ENCODE measurements at regions not wholly inside any gene's neighbourhood (a gene's known extent, or its start where the extent isn't known, plus 50 kb on each side); places are given as distances from the start of the nearest gene placed in this dataset.
"Not testable (repeated sequence)": the region's sequence is repeated elsewhere in the genome, so short reads cannot be mapped to it uniquely, and the experiment has no call there.

DNA sequence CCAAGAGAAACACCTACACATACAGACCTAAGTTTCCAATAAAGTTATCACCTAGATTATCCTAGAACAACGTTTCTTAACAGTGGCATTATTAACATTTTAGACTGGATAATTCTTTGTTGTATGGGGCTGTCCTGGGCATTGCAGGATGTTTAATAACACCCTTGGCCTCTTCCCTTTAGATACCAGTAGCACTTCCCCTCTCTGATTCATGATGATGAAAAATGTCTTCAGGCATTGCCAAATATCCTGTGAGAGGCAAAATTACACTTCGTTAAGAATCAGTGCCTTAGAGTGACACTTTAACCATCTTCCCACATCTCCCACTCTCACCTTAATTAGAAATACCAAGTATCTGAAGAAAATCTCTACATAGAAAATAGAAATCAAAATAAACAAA lies 352.6 kb downstream of the CGGBP1 start:
- no peak for DNase-seq

DNA sequence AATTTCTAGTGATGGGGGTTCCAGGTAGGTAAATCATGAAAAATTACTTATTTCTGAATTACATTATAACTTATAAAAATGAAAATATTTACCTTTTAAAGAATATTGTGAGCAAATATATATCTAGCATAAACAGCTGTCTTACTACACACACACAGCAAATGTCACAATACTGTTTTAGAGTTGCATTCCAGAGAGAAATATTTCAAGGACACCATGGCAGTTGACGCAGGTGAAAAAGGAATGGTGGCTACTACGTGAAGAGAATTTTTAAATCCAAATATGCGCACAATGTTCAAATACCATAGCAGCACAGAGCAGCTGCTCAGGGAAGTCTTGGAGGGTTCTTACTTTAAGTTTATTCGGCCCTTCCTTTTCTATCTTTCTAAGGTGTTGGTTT lies 356.2 kb downstream of the CGGBP1 start:
- no peak for DNase-seq

DNA sequence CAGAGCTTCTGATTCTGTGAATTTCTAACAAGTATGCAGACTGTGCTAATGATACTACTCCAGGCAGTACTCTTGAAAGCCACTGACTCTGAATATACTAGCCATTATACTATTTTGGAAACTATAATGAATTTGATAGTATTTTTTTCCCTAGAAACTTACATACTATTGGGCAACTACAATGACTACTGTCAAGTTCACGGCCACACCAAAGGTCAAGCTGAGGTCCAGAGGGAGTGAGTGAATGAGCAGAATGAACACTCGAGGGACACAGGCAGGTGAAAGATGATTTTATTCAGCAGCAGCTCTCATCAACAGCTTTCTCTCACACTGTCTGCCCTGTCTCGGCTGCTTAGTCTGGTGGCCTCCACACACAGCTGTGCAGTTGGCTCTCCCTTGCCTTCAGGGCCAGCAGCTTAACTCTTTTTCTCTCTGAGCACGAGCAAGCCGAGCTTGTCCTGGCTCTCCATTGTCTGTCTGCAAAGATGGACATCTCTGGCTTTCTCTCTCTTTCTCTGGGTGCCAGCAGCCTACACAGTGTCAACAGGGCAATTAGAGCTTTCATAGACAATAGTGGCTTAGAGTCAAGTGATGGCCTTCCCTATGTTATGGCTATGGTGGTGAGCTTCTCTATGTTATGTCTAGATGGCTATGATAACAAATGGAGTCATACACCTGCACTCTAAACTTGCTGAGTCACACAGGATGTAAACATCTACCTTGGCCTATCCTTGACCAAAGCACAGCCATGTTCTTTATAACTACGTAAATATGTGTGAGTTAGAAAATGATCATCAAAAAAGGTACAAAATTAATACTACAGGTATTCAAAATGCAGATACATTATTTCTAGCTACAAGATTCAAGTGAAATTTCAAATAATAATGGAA lies 362.4 kb downstream of the CGGBP1 start:
- no peak for DNase-seq

DNA sequence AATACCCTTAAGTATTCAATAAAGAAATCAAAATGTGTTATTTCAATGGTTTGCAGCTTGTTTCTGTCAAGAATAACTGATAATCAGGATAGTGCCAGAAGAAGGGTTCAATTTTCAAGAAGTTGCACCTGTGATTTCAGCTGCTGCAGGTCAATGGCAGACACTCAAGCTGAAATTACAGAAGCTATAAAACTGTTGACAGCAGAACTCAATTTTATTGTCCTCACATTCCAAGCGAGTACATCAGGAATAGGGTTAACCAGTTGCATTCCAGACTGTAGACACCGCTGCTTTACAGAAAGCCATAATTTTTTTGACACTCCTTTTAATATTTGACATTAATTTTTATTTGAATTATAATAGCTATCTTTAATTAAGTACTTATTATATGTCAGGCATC lies 364.1 kb downstream of the CGGBP1 start:
- no peak for DNase-seq

DNA sequence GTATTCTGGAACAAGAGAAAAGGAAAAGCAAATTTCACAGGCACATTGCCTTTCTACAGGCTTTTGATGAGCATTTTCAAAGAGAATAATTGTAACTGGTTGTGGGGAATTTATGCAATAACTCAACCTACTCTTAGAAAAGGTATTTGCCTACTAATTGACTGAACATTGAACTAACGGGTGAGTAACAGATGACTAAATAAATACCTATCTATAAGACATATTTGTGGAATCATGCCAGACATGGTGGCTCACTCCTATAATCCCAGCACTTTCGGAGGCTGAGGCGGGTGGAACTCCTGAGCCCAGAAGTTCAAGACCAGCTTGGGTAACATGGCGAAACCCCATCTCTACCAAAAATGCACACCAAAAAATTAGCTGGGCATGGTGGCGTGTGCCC lies 367.7 kb downstream of the CGGBP1 start:
- DNase-seq: no peak

DNA sequence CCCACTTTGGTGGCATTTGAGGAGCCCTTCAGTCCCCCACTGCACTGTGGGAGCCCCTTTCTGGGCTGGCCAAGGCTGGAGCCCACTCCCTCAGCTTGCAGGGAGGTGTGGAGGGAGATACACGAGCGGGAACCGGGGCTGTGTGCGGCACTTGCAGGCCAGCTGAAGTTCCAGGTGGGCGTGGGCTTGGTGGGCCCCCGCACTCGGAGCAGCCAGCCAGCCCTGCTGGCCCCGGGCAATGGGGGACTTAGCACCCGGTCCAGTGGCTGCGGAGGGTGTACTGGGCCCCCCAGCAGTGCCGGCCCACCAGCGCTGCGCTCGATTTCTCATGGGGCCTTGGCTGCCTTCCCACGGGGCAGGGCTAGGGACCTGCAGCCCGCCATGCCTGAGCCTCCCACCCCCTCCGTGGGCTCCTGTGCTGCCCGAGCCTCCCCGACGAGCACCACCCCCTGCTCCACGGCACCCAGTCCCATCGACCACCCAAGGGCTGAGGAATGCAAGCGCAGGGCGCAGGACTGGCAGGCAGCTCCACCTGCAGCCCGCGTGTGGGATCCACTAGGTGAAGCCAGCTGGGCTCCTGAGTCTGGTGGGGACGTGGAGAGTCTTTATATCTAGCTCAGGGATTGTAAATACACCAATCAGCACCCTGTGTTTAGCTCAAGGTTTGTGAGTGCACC lies 379.7 kb downstream of the CGGBP1 start:
- DNase-seq: not testable (repeated sequence)

DNA sequence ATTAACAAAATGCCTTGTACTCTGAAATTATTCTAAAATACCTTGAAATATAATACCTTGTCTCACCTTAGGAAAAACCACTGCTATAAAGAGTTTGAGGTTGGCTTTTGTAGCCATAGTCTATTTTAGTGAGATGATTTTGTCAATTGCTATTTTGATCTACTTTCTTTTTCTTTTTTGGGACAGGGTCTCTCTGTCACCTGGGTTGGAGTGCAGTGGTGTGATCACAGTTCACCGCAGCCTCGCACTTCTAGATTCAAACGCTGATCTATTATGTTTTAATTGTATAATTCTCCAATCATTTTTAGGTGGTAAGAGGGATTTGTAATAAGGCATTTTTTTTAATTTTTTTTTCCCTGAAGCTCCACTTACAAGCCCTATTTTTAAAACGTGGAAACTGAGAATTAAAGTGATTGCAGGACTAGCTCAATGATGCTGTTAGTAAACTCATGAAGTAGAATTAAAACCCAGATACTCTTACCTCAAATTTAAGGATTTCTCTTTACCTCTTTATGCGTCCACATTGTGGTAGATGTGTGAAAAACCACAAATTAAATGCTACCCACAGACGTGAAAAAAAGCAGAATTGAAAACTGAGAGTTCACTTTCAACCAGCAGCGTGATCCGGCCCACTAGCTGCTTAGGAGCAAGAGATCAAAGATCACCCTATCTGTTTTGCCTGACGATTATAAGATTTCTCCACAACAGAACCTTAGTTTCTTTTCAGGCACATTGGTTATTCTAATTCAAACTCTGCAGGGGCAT lies 384.2 kb downstream of the CGGBP1 start:
- no peak for DNase-seq

DNA sequence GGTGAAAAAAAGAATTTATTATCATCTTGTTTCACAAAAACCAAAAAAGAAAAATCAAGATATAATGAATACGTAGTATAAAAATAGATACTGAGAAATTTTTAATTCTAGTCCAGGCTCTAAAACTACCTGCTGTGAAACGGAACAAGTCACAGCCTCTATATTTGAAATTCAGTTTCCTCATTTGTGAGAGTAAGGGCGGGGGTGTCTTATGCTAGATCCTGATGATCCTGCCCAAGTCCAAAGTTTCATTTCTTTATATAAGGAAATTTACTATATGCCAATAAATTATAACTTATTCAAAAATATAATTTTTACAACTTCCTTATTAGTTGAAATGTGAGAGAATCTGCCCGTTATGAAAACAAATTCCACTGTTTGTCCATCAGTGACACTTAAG lies 385.7 kb downstream of the CGGBP1 start:
- no peak for DNase-seq

DNA sequence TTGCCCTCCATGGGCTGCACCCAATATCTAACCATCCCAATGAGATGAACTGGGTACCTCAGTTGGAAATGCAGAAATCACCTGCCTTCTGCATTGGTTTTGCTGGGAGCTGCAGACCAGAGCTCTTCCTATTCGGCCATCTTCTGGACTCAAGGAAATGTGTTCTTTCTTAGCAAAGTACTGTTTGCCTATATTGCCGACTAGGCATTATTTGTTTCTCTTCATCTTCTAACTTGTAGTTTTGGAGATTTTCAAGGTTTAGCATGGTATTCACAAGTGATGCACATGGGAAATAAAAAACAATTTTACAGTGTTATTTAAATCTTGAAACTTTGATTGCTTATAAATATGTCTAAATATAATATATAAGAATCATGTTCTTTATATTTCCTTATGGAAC lies 377.8 kb upstream of the POU1F1 start:
- DNase-seq: no peak

DNA sequence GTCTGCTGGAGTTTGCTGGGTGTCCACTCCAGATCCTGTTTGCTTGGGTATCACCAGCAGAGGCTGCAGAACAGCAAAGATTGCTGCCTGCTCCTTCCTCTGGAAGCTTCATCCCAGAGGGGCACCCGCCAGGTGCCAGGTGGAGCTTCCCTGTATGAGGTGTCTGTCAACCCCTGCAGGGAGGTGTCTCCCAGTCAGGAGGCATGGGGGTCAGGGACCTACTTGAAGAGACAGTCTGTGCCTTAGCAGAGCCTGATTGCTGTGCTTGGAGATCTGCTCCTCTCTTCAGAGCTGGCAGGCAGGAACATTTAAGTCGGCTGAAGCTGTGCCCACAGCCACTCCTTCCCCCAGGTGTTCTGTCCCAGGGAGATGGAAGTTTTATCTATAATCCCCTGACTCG lies 376.8 kb upstream of the POU1F1 start:
- DNase-seq: not testable (repeated sequence)

DNA sequence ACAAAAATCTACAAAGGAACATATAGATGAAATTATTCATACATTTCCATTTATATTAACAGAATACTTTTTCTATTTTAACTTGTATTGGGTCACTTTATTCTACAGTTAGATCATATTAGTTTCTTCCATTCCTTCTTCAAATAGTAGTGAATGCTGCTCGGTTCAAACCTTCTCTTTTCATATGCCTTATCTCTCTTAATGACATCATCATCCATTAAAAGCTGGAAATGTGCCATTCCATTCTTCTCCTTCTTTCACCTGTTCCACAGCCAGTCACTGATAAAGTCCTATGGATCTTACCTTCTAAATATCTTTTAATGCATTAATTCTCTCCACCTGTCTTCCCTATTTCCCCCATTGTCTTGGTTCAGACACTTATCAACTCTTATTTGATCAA lies 358.0 kb upstream of the POU1F1 start:
- DNase-seq: no peak

DNA sequence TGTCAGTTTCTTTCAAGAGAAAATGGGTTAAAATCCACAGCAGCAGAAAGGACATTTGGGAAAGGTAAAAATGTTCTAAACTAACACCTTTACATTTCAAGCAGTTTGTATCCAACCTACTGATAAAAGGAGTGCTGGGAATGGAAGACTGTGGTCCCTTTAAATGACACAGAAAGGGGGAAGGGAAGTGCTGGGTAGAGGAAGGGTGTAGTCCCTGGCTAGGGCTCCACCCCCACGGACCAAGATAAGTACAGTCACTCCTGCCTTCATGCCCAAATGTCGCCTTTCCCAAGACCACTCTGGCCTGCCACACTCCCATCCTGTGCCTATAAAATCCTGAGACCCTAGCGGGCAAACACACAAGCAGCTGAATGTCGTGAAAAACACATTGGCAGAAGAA lies 350.9 kb upstream of the POU1F1 start:
- DNase-seq: no peak

DNA sequence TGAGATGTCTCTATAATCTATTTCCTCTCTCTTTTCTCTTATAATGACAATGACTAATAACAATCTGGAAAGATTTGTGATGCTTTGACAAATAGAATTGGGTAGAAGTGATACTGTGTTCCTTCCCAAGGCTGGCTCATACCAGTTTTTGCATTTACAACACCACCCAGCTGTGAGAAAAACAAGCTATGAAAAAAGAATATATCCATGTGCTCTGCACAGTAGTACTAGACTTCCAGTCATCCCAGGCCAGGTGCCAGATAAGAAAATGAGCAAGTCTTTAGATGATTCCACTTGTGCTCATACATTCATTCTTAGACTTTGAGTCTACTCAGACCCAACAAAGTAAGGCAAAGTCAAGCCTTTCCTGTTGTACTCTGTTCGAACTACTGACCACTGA lies 350.2 kb upstream of the POU1F1 start:
- no peak for DNase-seq

DNA sequence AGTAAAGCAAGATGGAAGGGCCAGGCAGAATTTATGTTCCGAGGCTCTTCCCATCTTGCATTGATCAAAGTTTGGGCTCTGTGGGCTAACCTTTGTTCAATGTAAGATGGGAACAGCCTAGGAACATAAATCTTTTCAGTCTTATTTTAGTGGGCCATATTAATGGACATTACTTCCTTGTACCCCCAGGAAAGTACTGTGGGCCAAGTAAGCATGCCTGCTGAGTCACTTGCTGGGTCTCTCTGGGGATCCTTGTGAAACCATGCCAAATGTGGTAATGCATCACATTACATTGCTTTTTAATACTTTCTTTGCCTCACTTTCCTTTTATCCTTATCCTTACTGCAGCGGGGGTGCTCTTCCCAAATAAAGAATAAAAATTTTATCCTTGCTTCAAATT lies 349.5 kb upstream of the POU1F1 start:
- no peak for DNase-seq

DNA sequence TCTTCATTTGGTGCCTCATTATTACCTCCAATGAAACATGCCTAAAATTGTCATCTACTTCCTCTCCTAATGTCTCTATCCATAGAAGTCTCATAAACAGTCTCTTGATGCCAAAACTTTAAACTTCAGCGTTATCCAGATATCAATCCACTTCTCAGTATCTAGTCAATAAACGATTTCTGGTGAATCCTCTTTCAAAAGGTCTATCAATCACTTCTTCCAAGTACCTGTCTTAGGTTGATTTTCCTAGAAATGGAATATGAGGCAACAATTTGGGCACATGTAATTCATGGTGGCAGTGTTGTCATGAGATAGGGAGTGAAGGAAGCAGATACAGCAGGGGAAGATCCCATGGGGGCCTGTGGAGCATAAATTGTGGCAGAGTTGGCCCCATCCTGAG lies 348.5 kb upstream of the POU1F1 start:
- no peak for DNase-seq

DNA sequence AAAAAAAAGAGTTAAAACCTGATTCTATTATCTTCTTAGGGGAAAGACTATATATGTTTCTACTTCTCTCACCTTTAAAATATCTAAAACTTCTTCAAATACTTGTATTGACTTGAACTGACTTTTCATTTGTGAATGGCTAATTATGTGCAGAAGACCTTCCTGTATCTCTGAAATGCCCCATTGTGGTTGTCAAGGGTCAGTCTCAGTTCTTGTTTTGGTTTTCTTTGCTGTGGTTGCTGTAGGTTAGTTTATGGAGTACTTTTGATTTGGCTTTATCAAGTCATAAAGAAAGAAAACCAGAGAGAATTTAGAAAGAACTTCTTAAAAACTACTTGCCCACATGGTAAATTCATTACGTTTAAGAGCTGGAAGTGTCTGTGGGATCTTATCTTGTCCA lies 345.3 kb upstream of the POU1F1 start:
- no peak for DNase-seq

DNA sequence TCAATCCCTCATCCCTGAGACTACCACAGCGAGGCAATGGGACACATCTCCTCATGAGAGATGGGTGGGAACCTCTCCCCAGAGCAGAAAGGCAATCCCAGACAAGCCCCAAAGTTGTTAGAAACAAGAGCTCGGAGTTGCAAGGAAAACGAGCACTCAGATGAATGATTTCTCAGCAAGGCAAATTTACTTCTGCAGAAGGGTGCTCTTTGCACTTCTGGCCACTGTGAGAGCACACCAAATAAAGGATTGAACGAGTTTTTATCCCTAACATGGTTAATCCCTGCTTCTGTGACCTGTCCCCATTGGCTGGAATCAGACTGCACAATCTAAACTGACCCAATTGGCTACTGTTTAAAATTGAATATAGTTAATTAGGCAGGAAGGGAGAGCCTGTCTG lies 339.1 kb upstream of the POU1F1 start:
- no peak for DNase-seq

DNA sequence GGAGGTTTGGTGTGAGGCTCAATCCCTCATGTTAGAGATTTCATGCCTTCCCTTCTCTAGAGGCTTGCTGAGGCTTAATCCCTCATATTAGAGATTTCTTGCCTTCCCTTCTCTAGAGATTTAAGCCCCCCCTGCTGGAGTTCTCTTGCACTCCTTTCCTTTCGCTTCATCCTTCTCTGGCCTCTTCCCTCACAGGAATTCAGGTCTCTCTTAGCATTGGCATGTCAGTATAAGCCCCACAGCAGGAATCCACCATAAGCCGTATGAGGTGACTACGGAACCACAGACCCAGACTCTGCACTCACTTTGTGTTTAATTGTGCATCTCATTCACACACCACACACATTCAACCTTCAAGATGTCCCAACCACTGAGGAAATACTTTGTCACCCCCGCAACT lies 338.6 kb upstream of the POU1F1 start:
- no peak for DNase-seq

DNA sequence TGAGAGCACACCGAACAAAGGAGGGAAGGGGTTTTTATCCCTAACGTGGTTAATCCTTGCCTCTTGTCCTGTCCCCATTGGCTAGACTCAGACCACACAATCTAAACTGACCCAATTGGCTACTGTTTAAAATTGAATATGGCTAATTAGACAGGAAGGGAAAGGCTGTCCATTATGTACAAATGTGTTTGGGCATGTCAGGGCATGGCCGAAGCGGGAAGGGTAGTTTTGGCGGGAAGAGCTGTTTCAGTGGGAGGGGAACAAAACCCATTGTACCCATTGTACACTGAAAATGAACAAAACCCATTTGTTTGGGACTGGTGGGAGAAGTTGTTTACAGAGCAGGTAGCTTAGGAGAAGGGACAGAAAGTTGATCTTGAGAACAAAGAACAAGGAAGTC lies 330.9 kb upstream of the POU1F1 start:
- DNase-seq: no peak

DNA sequence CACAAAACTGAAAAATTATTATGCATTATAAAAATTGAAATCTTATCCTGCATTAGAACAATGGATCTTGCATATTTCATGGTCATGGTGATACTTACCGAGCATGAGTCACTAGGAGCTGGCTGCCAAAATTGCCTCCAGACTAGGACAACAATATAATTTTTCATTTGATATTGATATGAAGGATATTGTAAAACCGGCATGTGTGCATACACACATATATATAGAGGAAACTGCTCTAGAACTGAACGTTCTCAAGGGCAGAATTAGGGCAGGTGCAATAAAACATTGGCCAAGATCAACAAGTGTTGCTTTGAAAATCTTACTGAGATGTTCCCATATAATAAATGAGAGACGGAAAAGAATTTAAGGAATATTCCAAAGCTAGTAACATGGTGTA lies 319.4 kb upstream of the POU1F1 start:
- no peak for DNase-seq

DNA sequence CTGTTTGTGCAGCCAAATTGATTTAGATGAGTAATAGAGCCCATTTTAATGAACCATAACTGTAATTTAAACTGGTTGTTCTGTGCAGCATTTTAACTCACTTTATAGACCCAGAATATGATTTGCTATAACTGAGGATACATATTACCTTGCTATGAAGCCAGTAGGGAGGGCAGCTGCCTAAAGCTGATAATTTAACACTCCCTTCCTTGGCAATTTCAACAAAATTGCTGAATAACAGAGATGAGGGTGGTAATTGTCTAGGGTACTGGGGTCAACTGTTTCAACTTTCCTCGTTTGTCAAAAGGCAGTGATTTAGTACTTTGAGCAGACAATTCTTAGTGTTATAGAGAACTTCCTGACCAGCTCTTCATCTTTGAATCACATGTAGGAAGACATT lies 304.9 kb upstream of the POU1F1 start:
- no peak for DNase-seq

DNA sequence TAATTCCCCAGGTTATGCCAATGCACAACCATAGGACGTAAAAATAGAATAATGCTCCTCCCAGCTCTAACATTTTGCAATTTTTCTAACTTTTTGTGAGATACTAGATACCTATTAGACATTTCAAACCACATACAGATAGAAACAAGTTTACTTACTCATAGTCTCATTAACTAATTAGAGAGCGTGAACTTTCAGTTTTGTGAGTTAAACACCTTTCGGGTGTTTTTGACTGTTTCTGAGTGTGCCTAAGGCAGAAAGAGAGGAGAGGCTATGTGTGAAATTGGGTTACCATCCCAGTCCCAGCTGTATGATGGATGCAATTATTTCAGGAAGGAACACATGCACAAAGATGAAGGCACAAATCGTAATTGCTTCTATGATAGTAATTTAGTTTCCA lies 300.4 kb upstream of the POU1F1 start:
- DNase-seq: no peak

DNA sequence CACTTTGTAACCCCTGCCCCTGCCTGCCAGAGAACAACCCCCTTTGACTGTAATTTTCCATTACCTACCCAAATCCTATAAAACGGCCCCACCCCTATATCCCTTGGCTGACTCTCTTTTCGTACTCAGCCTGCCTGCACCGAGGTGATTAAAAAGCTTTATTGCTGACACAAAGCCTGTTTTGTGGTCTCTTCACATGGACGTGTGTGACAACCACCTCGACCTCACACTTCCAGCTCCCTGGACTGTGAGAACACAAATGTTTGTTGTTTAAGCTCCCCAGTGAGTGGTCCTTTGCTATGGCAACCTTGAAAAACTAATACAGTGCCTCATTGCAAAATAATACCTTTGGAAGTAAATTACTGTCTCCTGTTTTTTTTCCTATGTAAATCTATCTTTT lies 299.2 kb upstream of the POU1F1 start:
- DNase-seq: no peak

DNA sequence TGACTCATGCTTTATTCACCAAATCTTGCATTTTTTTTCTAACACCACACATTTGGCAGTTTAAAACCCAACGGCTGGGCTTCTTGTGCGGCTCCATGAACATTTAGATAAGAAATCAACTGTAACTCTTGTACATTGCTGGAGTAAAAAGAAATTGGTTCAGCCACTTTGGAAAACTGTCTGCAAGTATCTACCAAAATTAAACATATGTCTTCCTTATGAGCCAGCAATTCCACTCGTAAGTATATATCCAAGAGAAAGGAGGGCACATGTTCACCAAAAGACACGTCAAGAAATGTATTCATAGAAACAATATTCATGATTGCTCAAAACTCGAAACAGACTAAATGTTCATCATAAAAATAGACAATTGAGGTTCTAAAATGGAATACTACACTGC lies 291.9 kb upstream of the POU1F1 start:
- DNase-seq: no peak

Data from central memory CD4-positive, alpha-beta T cell (primary cell).